Epidermal melanocyte (primary cell): ENCODE measurements at regions not wholly inside any gene's neighbourhood (a gene's known extent, or its start where the extent isn't known, plus 50 kb on each side); places are given as distances from the start of the nearest gene placed in this dataset.
"Not testable (repeated sequence)": the region's sequence is repeated elsewhere in the genome, so short reads cannot be mapped to it uniquely, and the experiment has no call there.

ENCODE experiments used
- DNase-seq: peaks from one replicate; pipeline ENCODE4 v3.0.0; 2011; ENCODE audit warnings: low spot score; ENCODE audit not compliant: insufficient read length

DNA sequence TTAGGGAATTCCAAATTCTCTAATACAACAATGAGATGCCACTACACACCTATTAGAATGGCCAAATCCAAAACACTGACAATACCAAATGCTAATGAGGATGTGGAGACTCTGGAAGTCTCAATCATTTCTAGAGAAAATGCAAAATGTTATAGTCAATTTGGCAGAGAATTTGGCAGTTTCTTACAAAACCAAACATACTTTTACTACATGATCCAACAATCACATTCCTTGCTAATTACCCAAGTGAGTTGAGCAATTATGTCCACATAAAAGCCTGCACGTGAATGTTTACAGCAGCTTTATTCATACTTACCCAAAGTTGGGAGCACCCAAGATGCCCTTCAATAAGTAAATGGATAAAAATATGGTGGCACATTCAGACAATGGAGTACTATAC lies 278.4 kb upstream of the TGFBR2 start:
- not testable (repeated sequence) for DNase-seq

DNA sequence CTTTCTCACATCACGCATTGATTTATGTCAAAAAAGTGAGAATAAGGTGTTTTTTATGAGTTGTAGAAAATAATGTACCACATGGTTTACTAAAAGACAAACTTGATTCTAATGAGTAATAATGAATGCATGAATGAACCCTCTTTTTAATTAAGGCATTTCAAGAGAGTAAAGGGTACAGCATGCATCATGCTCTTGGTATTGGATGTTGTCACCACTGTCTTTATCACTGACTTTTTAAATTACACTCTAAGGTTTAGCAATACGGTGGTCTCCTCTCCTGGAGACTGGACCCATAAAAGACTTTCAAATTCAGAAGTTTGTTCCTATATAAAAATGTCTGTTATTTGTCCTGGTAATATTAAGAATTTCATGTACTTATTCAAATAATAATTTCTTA lies 277.5 kb upstream of the TGFBR2 start:
- DNase-seq: not testable (repeated sequence)

DNA sequence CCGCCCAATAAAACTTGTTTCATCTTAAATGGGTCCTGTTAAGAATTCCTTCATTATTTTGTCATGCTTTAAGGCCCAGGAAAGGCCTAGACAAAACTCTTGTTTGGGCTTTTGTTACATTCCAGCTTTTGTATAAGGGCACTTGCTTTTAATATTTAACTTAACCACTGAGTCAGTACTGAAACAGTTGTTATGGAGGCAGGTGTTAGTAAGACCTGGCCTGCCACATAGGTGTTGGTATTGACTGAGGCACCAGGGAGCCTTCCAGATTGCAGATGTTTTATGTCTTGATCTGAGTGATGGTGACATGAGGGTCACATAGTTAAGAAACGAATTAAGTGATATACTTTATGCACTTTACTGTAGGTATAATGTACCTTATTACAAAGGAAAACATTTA lies 274.9 kb upstream of the TGFBR2 start:
- no peak for DNase-seq

DNA sequence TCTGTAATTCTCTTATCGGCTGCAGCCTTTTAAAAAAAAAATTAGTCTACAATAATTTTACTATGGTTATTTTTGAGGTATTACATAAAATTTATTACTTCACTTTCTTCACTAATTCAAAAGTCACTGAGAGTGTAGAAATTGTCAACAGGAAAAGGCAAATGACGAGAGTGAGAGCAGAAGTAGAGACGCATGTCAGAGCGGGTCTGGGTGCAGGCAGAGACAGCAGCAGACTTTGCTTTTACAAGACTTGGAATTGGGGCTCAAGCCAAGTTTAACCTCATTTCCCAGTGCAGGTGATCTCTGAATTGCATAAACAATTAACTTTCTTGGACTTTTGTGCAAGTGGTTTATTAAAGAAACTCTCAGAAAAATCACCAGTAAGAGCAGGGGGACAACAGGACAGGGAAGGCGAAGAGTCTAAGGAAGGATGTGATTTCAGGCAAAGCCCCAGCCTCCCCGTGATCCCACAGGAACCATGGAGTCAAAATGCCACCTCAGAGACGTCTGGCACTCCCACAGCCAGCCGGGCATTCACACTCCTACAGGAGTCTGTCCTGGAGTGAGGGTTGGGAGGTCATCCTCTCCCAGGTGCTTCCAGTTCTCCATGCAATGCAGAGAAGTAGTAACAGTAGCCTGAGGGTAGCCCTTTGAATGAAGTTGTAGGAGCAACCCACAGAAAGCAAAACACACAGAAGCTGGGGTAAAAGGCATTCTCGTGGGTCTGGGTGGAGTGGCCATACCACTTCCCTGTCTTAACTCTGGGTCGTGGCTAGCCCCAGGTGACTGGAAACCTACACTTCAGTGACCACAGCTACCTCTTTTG lies 274.0 kb upstream of the TGFBR2 start:
- no peak for DNase-seq

DNA sequence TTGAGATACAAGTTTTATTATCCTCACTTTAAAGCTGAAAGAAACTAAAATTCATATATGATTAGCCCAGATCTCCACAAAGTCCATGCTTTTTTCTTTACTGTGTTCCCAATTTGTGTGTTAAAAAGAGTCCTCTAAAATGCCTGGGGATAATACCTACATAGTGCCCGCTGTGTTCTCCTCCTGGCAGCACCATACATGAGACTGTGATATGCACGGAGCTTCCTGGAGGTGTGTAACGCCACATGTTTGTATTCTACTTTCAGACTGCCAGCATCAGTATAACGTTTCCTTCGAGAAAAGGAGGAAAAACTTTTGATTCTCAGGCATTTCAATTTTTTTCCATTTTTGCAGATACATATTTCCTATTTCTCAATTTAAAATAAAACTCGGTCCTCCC lies 273.3 kb upstream of the TGFBR2 start:
- DNase-seq: no peak

DNA sequence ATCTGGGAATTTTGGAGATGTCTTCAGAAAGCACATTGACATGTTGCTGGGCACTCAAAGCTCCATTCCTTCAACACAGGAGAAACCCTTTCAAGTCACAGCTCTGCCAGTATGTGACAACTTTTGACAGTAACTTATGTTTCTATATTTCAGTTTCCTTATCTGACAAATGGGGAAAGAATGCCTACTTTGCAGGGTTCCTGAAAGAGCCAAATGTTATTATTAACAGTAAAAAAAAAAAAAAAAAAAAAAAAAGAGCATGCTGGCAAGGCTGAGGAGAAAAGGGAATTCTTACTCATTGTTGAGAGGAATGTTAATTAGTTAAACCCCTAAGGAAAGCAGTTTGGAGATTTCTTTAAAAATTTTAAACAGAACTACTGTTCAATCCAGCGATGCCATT lies 272.5 kb upstream of the TGFBR2 start:
- no peak for DNase-seq

DNA sequence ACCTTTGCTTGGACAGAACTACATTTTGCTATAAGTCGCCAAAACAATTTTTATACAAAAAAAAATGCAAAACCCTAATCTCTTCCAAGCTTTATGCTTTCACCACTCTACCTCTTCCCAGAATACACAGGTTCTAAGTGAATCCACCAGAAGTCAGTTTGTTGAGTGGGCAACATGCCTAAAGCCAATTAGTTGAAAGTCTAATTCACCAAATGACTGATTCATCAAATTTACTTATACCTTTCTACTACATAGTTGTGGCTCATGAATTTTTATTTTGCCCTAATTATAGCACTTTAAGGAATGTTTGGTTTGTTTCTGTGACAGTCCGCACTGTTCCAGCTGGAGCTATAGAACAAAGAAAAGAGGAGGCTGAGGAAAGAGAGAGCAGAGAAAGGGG lies 265.9 kb upstream of the TGFBR2 start:
- no peak for DNase-seq

DNA sequence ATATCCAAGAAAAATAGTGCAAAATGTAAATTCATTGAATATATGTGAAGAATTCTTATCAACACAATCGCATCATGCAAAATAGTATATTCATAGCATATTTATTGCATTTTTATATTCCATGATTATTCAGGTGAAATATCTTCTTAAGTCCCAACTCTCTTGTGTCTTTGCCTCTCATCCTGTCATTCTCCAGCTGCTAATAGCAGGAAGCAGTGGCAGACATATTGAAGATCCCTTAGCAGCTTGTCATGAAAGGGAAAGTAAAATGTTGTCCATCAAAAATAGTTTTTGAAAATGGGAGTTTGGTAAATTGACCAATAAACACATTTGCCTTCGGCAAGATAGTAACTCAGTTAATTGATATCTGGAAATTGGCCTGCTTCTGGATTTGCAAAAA lies 265.3 kb upstream of the TGFBR2 start:
- DNase-seq: no peak

DNA sequence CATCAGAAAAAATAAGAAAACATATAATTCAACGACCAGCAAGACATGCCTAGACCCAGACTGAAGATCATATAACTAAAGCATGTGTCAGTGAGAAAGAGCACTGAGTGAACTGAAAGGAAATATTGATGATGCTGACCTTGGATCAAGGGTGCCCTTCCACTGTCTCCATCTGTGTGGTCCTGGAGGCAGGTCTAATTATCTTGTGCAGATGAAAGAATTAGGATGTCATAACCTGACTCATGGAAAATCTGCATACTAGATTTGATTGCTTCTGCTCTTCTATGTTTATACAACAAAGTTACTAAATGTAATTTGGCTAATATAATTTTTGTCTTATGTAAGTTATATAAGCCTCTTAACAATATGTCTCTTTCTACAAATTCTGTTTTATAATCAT lies 264.6 kb upstream of the TGFBR2 start:
- no peak for DNase-seq

DNA sequence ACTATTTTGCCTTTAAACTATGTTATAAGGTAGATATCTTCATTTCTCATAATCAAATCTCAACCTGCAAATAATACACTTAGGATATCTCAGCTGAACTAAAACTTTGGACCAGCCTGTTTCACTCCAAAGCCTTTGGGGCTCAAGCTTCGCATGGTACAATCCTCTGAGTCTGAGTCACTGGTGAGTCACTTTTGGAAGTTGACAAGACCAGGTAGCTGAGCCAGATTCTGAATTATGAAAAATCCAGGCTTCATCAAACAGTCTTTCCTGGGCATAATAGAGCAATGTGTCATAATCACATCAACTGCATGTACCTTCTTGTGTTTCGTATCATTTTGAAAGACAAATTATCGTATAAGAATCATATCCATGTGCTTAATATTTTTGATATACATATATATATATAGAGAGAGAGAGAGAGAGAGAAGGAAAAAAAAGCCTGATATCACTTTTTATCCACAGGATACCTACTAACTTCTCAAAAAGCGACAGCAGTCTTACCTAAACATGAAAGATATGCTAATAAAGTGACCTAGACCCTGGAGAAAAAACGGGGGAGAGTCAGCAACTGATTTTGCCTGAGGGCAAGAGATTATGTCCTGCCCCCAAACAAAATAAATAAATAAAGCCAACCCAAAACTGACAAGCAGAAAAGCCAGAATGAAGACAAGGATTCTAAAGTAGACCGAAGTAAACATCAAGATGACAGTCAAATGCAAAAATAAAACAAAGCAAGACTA lies 263.9 kb upstream of the TGFBR2 start:
- DNase-seq: no peak

DNA sequence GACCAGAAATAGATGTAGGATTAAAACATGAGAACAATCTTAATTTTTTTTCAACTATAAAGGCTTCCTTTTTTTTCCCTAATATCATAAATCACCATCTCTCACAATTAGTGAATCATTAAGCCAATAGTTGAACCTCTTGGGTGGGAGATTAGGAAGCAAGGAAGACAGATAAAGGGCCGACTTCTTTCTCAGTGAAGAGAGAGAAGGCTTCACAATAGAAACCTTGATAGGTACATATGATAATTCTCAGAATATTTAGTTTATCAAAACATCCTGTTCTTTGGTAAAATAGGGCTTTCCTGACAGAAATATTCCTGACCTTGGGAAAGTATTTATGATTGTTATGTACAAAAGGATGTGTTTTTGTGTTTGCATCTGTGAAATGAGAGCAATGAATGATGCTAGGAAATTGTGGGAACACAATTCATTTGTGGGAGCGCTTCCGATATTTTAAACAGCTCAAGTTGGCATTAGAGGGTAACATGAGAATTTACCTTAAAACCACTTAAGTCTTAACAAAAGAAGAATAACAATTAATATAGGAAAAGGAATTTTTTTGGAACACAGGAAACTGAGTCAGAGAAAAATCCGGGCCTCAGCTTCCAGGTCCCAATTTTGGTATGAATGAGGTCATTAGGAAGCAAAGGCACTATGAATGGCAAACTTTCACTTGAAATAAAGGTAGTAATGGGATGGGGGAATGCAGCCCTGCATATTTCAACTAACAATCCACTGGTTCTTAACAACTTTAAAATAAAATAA lies 263.2 kb upstream of the TGFBR2 start:
- no peak for DNase-seq

DNA sequence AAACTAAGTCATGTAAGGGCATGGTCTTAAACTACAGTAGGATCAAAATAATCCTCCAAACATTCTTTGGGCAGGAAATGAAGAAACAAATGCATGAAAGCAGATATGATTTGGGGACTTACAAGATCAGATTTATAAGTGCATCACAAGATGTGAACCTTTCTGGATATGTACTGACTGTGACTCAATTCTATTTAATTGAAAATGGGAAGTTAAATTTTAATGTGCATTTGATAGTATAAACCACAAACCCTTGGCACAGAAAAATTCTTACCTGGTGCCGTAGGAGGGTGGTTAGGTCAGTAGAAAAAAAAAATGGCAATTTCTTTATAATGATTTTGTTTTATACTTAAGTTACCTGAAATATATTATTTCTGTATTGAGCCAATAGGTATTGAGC lies 262.5 kb upstream of the TGFBR2 start:
- DNase-seq: no peak

DNA sequence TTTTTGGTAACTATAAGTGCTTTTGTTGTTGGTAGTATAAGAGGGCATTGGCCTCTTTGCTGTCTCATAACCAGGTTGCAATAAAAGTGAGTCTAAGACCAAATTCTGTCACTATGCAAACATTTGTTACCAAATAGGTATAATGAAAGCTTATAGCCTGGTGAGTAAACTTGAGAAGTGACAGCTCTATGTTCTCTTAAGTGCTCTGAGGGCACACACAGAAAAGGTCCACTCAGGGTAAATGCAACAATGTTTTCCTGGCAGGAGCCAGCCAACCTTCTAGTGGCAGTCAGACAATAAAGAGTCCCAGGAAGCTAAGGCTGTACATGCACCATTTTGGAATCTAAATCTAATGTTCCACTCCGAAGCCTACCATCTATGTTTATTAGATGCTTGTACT lies 262.1 kb upstream of the TGFBR2 start:
- DNase-seq: no peak

DNA sequence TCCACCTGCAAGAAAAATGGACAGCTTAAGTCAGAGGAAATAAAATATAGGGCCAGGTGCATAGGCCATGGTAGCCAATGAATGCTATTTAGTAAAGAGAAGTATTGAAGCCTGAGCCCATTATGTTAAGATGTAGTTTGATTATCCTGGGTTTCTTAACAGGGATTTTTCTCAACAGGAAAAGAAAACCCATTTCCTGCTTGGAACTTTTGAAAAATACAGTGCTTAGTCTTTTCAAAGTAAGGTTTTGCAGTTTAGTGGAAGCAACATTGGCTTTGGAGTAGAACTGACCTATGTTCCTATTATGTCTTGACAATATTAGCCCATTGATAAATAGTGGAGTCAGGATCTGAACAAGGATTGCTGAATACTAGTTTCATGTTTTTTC lies 259.5 kb upstream of the TGFBR2 start:
- DNase-seq: no peak

DNA sequence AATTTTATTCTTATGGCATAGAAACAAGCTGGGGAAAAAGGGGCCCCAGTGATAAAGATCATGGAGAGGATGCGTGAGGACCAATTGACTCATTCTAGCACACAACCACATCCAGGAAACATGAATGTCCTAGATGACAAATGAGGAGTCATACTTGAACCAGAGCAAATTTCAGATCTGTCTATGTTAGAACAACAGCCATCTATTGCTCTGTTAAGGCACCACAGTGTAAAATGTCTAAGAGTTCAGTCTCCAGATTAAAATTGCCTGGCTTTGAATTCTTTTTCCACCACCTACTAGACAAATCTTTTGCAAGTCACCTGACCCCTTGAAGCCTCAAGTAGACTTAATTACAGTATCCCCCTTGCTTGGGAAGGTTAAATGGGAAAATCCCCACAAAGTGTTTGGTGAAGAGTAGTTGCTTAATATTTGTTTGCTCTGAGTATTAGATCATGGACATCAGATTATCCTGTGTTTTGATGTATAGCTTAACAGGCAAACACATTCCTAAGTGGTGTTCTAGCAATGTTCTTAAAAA lies 258.7 kb upstream of the TGFBR2 start:
- no peak for DNase-seq

DNA sequence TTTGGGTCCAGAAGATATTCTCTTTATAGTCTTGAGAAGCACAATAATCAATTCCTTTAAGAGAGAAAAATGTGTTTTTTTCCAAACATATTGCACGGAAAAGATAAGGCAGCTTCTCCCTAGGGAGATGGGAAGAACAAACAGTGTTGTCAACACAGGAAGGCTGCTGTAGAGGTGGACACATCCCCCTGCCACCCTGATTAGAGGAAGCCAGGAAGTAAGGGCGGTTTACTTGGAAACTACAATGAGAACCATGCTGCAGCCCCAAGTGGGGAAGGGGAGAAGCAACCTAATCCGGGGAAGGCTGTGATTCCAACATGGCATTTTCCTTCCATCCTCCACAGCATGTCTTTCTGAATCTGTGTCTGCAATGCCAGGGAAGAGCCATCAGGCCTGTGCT lies 256.9 kb upstream of the TGFBR2 start:
- DNase-seq: no peak

DNA sequence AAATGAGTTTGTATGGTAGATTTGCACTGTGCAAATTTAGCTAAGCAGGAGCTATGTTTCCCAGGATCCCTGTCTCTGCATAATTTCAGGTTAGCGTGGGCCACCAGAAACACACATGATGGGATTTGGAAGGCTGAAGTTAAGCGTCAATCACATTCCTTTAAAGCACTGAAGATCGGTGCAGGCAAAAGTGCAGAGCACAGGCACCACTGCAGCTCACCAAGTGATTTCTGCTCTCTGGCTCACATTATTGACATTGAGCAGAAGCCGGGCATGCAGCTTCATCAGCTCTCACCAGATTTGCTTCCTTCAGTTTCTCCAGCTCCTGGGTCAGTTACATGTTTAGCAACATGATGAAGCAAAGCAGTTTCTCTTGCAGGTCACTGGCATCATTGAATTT lies 256.4 kb upstream of the TGFBR2 start:
- no peak for DNase-seq

DNA sequence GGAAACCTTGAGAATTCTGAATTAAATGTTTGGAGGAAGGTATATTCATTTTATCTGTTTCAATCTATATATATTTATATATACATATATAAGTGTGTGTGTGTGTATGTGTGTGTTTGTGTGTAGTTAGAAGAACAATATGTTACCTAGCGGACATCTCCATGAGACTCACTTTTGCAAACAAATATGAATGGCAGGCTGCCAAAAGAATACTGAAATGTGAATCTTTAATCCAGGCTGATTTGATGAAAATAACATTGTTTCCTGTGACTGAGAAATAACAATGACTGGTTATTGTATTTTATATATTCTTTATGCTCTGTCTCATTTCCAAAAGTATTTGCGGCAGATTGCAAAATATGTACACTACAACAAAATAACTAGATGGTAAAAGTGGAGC lies 255.5 kb upstream of the TGFBR2 start:
- no peak for DNase-seq

DNA sequence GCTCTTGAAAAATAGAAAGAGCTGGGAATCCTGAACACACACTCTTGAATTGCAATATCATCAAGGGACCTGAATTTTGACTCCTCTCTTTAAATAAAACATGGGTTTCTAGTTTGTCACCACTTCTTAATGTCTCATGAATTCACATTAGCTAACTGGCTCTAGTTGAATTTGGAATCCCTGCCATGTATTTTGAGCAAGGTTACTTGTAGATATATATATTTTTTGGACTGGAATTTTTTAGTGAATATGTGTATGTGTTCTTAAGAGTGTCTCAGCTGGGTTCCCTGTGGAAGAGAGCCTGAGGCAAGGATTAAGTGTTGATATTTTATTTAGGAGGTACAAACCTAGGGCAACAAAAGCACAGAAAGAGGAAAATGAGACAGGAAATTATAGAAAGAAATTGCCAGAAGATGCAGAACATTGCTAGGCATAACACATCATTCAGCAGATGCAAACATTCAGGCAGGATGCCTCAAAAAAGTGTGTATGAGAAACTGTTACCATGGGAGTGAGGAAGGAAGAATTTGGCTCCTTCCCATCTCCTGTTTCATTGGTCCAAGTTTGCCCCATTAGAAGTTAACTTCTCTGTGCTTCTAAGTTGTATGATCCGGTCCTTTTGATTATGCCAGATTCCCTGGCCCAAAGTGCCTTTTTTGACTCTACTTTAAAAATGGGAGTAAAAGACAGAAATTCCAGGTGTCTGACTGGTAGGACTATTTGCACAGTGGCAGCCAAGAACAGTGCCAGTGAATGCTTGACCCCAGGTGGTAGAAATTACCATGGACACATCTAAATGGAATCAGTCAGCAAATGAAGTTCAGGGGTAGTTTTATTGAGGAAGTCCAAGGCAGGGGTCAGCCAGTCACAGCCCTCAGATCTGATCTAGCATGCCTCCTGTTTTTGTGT lies 253.7 kb upstream of the TGFBR2 start:
- DNase-seq: no peak

DNA sequence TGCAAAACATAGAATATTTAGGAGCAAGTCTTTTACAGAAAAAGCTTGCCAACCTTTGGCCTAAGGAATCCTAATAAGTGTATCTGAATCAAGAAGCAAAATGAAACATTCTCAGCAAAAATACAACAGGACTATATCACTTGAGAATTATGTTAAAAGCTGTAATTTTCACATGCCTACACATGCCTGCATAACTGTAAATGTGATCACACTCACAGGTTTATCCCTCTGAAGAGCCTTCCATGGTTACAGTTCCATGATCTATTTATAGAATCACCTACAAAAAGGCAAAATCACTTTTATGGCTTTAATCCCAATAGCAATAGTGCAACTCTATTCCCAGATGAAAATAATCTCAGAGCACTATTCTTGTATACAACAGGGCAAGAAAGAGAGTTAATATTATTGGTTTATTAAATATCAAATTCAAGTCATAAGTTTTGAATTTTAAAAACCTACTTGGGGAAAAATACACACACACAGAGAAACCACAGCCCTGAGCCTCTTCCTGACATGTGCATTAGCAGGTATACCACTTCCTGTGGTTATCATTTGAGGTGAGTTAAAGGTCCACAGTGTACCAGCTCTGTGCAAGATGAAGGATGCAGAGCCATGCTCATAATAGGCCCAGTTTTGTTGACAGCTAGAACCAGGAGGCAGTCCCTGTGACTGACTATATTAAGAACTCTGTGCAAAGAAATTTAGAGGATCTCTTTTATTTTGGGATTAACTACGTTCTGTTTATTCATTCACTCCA lies 252.5 kb upstream of the TGFBR2 start:
- DNase-seq: no peak
